NB4 (cell line): ENCODE measurements at regions not wholly inside any gene's neighbourhood (a gene's known extent, or its start where the extent isn't known, plus 50 kb on each side); places are given as distances from the start of the nearest gene placed in this dataset.

ENCODE experiments used
- POLR2A ChIP-seq: IDR thresholded peaks from 2 replicates; pipeline ENCODE4 v1.6.1; 2011; ENCODE audit warnings: mild to moderate bottlenecking; ENCODE audit not compliant: insufficient read length; ENCODE audit errors: extremely low read depth
- TF ChIP-seq, protein P1 (sequence below): IDR thresholded peaks from one replicate; pipeline ENCODE4 v1.5.1; 2012; ENCODE audit warnings: low read depth, low read length

DNA sequence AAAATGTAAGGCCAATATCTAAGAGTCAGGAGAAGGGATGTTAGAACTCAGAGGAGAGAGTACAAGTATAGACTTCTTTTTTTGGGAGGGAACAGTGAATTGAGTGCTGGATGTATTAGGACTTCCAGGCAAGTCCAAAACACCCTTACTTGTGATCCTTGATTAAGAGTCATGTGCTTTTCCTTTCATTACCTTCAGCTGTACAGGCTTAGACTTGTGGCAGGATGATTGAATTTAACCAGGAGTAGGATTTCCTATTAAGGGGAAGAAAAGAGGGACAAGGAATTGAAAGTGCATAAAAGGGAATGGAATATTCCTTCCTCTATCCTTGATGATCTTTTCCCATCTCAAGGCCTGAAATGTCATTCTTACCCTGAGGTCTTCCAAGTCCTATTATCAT lies 606.7 kb downstream of the STIM2 start:
- TF ChIP-seq, protein P1, sequence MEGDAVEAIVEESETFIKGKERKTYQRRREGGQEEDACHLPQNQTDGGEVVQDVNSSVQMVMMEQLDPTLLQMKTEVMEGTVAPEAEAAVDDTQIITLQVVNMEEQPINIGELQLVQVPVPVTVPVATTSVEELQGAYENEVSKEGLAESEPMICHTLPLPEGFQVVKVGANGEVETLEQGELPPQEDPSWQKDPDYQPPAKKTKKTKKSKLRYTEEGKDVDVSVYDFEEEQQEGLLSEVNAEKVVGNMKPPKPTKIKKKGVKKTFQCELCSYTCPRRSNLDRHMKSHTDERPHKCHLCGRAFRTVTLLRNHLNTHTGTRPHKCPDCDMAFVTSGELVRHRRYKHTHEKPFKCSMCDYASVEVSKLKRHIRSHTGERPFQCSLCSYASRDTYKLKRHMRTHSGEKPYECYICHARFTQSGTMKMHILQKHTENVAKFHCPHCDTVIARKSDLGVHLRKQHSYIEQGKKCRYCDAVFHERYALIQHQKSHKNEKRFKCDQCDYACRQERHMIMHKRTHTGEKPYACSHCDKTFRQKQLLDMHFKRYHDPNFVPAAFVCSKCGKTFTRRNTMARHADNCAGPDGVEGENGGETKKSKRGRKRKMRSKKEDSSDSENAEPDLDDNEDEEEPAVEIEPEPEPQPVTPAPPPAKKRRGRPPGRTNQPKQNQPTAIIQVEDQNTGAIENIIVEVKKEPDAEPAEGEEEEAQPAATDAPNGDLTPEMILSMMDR = no peak
- no peak for TF ChIP-seq POLR2A
